OCI-LY1 (cell line): ENCODE measurements at regions not wholly inside any gene's neighbourhood (a gene's known extent, or its start where the extent isn't known, plus 50 kb on each side); places are given as distances from the start of the nearest gene placed in this dataset.

Source experiments
- H2AFZ ChIP-seq: fragments of 200-600 bp; sonication (generic), shearing (Covaris generic); 2 replicates; pipeline ENCODE4 v1.6.0; 2014; ENCODE audit warnings: antibody characterized with exemption, mild to moderate bottlenecking, low read length
- H3F3A ChIP-seq: fragments of 200-600 bp; sonication (generic), shearing (Covaris generic); 2 replicates; pipeline ENCODE4 v1.6.0; 2014; ENCODE audit warnings: mild to moderate bottlenecking, antibody characterized with exemption, low read length, moderate library complexity; ENCODE audit not compliant: insufficient read depth
- H3K27ac ChIP-seq: fragments of 200-600 bp; sonication (generic); 2 replicates; pipeline ENCODE4 v1.5.1; 2014; ENCODE audit warnings: low read length, mixed run types, mild to moderate bottlenecking, low read depth; ENCODE audit not compliant: poor library complexity, severe bottlenecking
- H3K27me3 ChIP-seq: fragments of 200-600 bp; sonication (generic); 2 replicates; pipeline ENCODE4 v1.6.0; 2014; ENCODE audit warnings: antibody characterized with exemption, mild to moderate bottlenecking, low read length, moderate library complexity; ENCODE audit not compliant: insufficient read depth
- H3K36me3 ChIP-seq: fragments of 200-600 bp; sonication (generic); 2 replicates; pipeline ENCODE4 v1.6.1; 2014; ENCODE audit warnings: mild to moderate bottlenecking, antibody characterized with exemption, low read length, moderate library complexity, mixed read lengths; ENCODE audit not compliant: insufficient read depth
- H3K4me1 ChIP-seq: fragments of 200-600 bp; sonication (generic); 2 replicates; pipeline ENCODE4 v1.5.1; 2014; ENCODE audit warnings: mild to moderate bottlenecking, low read length, moderate library complexity; ENCODE audit not compliant: insufficient read depth, severe bottlenecking
- H3K4me2 ChIP-seq: fragments of 200-600 bp; sonication (generic), shearing (Covaris generic); 2 replicates; pipeline ENCODE4 v1.6.1; 2014; ENCODE audit warnings: low read length
- H3K4me3 ChIP-seq: fragments of 200-600 bp; sonication (generic); 2 replicates; pipeline ENCODE4 v1.5.1; 2014; ENCODE audit warnings: low read length, low read depth, mild to moderate bottlenecking, mixed read lengths; ENCODE audit not compliant: poor library complexity, severe bottlenecking
- H3K79me2 ChIP-seq: fragments of 200-600 bp; shearing (Covaris generic); 2 replicates; pipeline ENCODE4 v1.6.1; 2016; ENCODE audit warnings: mixed run types, low read length, mixed read lengths; ENCODE audit not compliant: insufficient read depth
- H3K9ac ChIP-seq: fragments of 200-600 bp; sonication (generic), shearing (Covaris generic); 2 replicates; pipeline ENCODE4 v1.6.1; 2014; ENCODE audit warnings: mild to moderate bottlenecking, low read length, mixed read lengths
- H3K9me2 ChIP-seq: fragments of 200-600 bp; sonication (generic), shearing (Covaris generic); 2 replicates; pipeline ENCODE4 v1.6.1; 2014; ENCODE audit warnings: low read depth, mild to moderate bottlenecking, low read length, mixed read lengths
- H3K9me3 ChIP-seq: fragments of 200-600 bp; shearing (Covaris generic); 2 replicates; pipeline ENCODE4 v1.6.1; 2014; ENCODE audit warnings: low read length, mixed read lengths
- H4K20me1 ChIP-seq: fragments of 200-600 bp; sonication (generic), shearing (Covaris generic); 2 replicates; pipeline ENCODE4 v1.6.0; 2016; ENCODE audit warnings: mild to moderate bottlenecking, low read length; ENCODE audit not compliant: insufficient read depth
- CTCF ChIP-seq: fragments of 200-600 bp; sonication (generic), shearing (Covaris generic); IDR thresholded peaks from 2 replicates; pipeline ENCODE4 v1.5.1; 2017; ENCODE audit warnings: mild to moderate bottlenecking, antibody characterized with exemption, low read length, moderate library complexity, mixed read lengths
- EZH2 ChIP-seq: fragments of 200-600 bp; sonication (generic), shearing (Covaris generic); IDR thresholded peaks from 2 replicates; pipeline ENCODE4 v1.8.0; 2017; ENCODE audit warnings: borderline replicate concordance, mixed run types, mild to moderate bottlenecking, antibody characterized with exemption, low read length, moderate library complexity, mixed read lengths

DNA sequence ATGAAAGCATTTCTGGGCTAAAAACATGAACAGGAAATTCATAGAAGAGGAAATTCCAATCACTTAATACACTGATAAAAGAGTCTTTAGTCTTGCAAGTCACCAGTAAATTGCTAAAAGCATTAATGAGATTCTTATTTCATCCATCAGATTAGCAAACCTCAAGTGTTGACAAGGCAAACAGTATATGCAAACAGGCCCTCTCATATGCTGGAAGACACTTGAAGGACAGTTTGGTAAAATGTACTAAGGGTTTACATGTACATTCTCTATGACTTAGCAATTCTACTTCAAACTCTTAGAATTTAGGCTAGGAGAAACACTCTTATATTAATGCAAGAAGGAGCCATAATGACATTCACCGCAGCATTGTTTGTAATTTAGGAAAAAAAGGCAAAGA lies 586.1 kb upstream of the GBE1 start:
- Histone ChIP-seq H3K27ac (no peak overlapping the region), H3F3A (no peaks in the 10 kb centered on the region), H2AFZ (no peak overlapping the region), H3K4me2 (no peak overlapping the region), H3K9me2 (no peaks in the 10 kb centered on the region), H3K36me3 (no peaks in the 10 kb centered on the region), H3K4me1 (no peaks in the 10 kb centered on the region), H4K20me1 (no peaks in the 10 kb centered on the region), H3K9ac (no peak overlapping the region), H3K79me2 (no peaks in the 10 kb centered on the region), H3K9me3 (no peaks in the 10 kb centered on the region), H3K27me3 (no peaks in the 10 kb centered on the region), H3K4me3 (no peak overlapping the region)
- TF ChIP-seq EZH2 (no peak), CTCF (no peak)

GRCh38 chr3:82342521-82342920 lies 581.1 kb upstream of the GBE1 start:
- Histone ChIP-seq H3K36me3 (no peaks in the 10 kb centered on the region), H4K20me1 (no peaks in the 10 kb centered on the region), H3K9me3 (no peaks in the 10 kb centered on the region), H3K79me2 (no peaks in the 10 kb centered on the region), H3K27ac (no peak overlapping the region), H3K9me2 (no peaks in the 10 kb centered on the region), H3K4me3 (no peak overlapping the region), H3F3A (no peaks in the 10 kb centered on the region), H2AFZ (no peak overlapping the region), H3K4me1 (no peaks in the 10 kb centered on the region), H3K27me3 (no peaks in the 10 kb centered on the region), H3K4me2 (no peak overlapping the region), H3K9ac (no peak overlapping the region)
- TF ChIP-seq CTCF (no peak), EZH2 (no peak)

DNA sequence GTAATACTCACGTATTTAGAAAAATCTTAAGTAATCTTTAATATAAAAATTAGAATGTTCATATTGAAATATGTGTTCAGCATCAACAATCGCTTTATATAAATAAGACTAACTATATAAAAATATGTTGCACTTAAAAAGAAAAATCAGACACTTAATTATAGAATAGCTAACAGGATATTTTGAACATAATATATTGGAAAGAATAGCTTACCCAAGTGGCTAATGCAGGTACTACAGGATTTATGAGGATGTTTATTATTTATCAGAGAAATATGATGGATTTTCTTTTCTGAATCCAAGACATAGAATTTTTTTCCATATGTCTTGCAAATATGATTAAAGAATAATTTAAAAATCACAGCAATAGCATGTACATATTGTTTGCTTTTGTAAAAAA lies 567.9 kb upstream of the GBE1 start:
- Histone ChIP-seq H3K9me2 (no peaks in the 10 kb centered on the region), H3K9me3 (no peaks in the 10 kb centered on the region), H2AFZ (no peak overlapping the region), H4K20me1 (no peaks in the 10 kb centered on the region), H3K27me3 (no peaks in the 10 kb centered on the region), H3K79me2 (no peaks in the 10 kb centered on the region), H3K9ac (no peak overlapping the region), H3K4me2 (no peak overlapping the region), H3K4me1 (no peaks in the 10 kb centered on the region), H3K4me3 (no peak overlapping the region), H3K36me3 (no peaks in the 10 kb centered on the region), H3F3A (no peaks in the 10 kb centered on the region), H3K27ac (no peak overlapping the region)
- TF ChIP-seq CTCF, result no peak; the same call in 1 of the 2 replicates
- TF ChIP-seq EZH2, result no peak
